HG02678 (cell line): ENCODE measurements at regions not wholly inside any gene's neighbourhood (a gene's known extent, or its start where the extent isn't known, plus 50 kb on each side); places are given as distances from the start of the nearest gene placed in this dataset.
"Not testable (repeated sequence)": the region's sequence is repeated elsewhere in the genome, so short reads cannot be mapped to it uniquely, and the experiment has no call there.

Source experiments
- ATAC-seq: cut with Tn5 transposase; IDR thresholded peaks from one replicate; pipeline ENCODE4 v1.9.1; 2021; ENCODE audit warnings: mild to moderate bottlenecking, moderate library complexity; ENCODE audit not compliant: unreplicated experiment

DNA sequence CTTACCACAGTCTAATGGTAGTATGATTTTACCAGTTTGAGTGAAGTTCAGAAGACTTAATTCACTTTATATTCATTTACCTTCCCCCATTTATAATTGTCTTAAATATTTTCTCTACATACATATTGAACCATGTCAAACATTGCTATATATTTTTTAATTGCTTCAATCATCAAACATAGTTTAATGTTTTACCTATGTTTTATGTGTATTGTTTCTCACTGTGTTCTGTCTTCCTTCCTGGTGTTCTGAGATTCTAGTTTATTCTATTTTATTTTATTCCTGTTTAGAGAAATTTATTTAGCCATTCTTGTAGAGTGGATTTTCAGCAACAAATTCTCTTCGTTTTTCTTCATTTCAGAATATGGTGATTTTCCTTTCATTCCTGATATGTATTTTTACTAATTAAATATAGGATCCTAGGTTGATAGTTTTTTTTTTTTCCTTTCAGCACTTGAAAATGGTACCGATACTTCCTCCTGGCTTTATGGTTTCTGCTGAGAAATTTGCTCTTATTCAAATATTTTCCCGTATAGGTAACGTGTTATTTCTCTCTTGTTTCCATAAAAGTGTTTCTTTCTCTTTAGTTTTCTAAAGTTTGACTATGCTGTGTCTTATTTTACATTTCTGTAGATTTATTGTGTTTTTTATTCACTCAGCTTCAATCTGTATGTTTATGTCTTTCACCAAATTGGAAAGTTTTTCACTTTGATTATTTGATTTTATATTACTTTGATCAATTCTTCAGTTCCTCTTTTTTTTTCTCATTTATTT, 201.8 kb upstream of the AGR3 start:
- no peak for ATAC-seq

DNA sequence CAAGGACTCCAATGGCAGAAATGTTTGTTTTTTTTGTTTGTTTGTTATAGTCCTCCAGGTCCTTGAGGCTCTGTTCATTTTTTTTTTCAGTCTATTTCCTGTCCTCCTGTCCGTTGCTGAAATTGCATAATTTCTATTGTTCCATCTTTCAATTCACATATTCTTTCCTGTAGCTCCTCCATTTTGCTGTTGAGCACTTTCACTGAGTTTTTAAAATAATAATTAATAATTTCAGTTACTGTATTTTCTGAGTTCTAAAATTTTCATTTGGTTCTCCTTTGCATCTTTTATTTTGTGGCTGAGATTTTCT, 202.3 kb upstream of the AGR3 start:
- no peak for ATAC-seq

DNA sequence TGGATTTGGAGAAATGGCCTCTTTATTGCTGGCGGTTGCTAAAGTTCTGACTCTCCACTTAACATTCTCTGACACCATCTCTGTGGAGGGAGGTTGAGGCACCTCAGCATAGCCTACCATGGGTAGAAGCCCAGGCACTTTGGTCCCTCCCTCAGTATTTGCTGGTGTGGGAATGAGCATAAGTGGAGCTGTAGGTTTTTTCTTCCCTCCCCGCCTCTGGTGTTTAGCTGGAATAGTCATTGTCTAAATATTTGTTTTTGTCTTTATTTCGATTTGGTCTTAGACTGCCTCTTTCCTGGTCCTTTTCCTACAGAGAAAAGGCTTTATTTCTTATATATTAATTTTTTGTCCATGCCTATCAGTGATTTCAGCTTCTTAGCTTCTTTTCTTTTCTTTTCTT, 203.4 kb upstream of the AGR3 start:
- no peak for ATAC-seq

DNA sequence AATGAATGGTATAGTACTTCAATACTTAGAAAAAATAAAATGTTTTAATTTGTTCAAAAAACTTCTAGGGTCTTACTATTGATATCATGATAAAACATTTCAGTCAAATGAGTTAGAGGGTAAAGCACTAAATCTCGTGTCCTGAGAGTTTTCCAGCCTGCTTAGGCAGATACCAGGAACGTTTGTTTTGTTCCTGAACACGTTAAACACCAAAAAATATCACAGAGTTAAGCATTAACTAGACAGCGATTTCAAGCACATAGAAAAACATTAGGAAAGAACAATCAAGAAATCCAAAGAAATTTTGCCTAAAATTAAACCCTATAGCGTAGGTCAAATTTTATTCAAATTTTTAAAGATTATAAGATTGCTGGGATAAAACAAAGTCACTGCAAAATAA, 204.6 kb upstream of the AGR3 start:
- ATAC-seq = no peak

DNA sequence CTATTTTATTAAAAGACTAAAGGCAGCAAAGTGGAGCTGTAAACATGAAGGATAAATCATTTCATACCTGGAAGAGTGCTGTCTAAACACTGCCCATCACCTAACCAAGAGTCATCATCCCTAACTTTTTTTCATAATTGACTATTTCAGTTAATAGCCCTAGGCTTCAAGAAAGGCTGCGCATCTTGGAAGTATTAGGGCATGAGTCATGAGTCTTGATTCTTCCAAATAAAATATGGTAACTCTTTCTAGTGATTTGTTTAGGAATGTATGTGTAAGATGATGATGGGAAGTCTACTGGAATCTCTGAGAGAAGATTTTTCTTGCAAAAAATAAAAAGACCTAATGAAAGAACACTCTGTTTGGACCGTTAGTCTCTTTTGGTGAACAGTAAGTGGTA, 207.7 kb upstream of the AHR start:
- no peak for ATAC-seq

DNA sequence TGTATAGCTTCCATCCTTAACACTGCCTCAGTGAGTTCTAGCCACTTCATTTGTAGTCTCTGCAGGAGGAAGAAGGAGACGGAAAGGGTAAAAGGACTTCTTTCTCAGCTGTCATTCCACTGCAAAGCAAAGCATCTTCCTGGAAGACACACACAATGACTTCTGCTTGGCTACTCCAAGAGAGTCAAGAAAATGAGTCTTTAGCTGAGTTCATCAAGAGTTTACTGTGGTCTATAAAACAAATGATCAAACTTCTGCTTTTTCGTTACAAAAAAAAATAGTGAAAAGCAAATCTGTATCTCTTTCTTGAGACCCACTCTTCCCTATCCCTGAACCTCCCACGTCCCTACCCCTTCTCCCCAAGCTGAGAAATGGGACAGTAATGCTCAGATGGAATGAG, 205.0 kb upstream of the AHR start:
- ATAC-seq = no peak

DNA sequence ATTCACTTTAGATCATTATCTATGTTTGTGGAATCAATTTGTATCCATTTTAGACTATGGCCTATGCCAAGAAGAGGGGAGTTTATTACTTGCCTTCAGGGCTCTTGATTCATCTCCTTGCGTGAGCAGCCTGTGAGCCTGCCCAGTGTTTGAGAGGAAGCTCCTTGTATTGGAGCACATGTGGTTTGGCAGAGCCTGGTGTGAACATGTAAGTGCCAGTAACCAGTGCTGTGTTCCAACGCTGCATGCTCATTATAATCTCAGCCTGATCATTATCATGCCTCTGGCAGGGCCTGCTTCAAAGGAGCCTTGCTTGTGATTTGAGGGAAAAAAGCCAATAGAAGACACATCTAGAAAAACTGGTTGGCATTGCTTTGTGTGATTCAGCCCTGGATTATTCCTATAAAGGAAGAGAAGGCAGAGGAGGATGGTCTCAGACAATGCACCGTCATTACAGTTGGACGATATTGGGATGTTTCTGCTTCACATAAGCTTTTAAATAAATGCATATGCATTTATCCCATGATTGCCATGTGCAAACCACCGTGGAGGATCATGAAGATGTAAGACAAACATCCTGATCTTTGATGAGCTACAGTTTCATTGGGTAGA, 203.4 kb upstream of the AHR start:
- no peak for ATAC-seq

DNA sequence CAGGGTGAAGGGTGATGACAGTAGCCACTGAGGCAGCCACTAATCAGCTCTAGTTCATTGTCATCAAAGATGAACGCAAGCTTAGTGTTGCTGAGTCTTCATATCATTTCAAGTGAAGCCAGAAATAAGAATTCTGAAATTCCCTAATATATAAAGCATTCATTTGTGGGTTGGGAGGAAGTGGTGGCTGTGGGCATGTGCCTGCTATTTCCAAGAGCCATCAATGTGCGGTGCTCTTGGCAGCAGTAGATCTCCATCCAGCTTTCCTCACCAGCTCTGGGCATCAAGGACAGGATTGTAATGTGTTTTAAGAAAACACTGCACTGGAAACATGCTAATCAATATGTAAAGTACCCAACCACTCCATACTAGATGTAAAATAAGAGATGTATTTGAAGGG, 202.5 kb upstream of the AHR start:
- ATAC-seq = no peak

DNA sequence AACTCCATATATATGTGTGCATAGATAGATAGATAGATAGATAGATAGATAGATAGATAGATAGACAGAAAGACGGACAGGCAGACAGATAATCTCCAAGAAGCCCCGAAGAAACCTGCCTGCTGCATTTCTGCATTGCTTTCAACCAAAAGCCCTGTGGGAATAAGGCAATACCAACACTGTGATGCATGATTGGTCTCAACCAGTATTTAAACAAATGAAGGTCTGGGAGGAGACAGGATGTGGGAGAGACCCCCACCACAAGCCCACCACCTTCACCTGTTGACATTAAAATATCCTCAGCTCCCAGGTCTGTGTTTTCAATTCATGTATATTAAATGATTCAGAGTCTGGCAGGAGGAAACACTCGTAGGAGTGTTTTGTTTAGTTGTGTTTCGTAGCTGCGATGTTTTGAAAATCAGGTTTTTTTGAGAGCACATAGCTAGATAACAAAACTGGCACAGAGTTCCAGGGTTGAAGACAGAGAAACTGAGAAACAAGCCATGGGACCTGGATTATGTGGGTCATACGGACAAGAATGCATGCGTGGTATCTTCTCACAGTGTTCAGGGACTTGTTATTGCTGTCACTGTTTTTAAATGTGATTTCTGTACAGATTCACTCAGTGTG, 200.7 kb upstream of the AHR start:
- ATAC-seq = no peak

DNA sequence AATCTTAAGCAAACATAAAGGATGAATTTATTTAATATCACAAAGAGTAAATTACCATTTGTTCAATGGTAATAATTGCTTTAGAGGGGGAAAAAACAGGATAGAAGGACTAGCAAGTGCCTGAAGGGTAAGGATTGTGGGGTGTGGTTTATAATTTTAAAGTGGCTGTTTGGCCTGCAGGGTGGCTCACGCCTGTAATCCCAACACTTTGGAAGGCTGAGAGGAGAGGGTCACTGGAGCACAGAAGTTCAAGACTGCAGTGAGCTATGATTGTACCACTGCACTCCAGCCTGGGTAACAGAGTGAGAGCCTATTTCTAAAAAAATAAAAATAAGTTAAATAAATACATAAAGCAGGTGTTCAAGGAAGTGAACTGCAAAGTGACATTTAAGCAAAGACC, 199.9 kb upstream of the AHR start:
- ATAC-seq = no peak

DNA sequence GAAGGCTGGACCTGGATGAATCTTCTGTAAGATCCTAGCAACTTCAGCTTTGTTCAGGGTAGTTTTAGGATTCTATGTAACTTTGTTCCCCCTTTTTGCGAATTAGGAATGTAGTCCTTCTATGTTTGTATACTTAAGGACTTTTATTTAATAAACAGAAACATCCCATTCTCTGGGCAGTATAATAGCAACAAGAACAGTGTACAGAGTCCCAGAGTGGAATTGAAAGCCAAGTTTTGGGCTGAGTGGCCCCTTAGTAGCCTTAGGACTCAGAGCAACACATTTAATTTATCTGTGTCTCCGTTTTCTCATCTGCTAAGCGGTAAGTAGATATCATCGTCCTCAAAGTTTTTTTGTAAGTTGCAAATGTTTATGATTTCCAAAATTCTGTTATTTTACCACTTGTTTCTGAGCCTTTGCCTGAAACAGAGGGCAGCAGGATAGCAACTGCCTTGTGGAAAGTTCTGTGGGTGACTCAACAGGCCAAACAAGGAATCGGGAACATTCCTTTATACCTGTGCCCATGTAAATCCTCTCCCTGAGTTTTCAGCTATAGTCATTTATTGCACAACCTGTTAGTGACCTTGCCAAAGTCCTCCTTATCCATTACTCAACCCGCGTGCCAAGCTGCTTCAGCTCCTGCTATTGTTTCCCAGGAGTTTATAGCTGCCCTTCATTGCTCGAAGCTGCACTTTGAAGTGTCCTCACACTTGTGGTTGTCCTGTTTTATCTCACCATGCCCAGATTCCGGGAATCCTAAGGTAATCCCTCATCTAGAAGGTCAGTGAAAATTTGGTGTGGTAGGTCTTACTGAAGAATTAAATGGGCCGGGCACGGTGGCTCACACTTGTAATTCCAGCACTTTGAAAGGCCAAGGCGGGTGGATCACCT, 199.1 kb upstream of the AHR start:
- ATAC-seq = no peak

DNA sequence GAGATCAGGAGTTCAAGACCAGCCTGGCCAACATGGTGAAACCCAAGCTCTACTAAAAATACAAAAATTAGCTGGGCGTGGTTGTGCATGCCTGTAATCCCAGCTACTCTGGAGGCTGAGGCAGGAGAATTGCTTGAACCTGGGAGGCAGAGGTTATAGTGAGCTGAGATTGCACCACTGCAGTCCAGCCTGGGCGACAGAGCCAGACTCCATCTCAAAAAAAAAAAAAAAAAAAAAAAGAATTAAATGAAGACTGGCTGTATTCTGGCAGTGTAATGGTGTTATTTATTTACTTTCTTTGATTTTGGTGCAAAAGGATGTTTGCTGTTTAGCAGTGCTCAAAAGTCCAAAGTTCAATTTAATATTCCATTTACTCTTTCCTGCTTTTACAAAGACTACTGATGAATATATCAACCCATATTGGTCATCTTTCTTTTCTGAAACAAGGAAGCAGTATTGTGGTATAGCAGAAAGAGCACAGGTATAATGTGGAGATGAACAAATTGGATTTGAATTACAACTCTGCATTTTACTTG, 198.4 kb upstream of the AHR start:
- not testable (repeated sequence) for ATAC-seq

DNA sequence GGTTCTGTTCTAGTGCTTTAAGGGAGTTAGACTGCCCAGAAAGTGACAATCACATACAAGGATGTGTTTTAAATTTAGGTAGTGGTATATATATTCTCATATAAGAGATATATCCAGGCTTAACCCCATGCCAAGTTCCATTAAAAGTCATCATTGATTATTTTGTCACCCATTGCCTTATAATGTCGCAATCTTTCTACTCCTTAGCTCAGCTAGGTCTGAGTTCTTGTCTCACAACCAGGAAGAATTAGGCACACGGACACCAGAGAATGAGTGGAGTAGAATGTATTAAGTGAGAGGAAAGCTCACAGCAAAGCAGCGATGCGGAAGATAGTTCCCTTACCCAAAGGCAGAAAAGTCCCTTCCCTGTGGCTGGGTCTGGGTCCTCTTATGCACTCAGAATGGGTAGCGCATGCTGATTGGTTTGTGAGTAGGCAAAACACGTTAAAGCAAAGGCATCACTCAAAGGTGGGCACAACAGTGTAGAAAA, 197.2 kb upstream of the AHR start:
- no peak for ATAC-seq

DNA sequence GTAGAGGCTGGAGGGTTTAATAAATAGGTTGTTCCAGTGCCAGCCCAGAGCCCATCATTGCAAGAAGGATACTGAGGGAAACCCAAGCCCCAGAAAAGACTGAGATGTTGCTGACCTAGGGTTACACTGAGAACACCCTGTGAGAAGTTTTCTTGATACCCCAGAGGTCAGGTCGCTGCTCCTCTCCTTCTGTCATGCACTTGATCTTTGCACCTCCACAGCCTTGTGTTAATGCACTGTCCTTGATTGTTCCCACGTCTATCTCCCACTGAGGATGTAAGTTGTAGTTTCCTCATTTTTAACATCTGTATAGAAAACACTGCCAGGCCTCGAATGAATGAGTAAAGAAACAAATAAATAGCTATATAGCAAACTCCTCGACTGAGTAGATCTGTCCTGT, 195.3 kb upstream of the AHR start:
- ATAC-seq = no peak

DNA sequence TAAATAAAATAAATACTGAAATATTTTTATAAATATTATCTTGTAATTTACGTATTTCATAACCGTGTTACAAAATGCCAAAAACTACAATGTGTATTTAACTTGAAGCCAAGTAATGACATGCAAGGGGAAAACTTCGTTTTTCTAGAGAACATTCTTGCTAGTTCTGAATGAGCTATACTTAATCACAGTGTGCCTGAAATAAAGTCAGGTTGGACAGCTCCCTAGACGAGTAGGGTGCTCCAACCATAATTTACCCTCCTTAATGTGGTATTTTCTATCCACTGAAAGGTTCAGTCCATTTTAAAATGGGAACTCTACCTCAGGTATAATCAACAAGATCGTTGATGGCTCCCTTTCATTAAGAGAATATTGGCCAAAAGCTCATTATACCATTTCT, 194.5 kb upstream of the AHR start:
- no peak for ATAC-seq

DNA sequence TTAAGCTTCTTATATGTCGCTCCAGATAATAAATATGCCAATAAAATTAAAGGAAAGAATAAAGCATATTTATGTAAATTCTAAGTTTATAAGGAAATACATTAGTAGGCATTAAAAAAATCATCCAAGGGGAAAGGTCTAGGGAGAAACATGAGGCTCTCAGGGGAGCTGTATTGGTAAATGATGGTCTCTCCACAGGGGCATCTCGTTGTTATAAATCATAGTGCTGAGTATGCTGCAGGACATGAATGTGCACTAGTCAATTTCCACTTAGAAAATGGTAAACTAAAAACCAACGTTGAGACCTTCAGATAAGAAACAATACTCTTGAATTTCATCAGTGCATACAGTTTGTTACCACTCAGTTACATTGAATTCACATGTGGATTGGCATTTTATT, 194.0 kb upstream of the AHR start:
- ATAC-seq = no peak

DNA sequence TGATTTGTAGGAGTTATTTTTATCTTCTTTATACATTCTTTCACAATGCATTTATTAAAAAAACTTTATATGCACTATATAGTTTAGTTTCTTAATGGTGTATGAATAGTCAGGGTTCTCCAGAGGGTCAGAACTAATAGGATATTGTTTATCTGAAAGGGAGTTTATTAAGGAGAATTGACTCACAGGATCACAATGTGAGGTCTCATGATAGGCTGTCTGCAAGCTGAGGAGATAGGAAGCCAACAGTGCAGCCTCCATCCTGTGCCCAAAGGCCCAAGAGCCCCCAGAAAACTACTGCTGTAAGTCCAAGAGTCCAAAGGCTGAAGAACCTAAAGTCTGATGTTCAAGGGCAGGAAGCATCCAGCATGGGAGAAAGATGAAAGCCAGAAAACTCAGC, 192.8 kb upstream of the AHR start:
- no peak for ATAC-seq

DNA sequence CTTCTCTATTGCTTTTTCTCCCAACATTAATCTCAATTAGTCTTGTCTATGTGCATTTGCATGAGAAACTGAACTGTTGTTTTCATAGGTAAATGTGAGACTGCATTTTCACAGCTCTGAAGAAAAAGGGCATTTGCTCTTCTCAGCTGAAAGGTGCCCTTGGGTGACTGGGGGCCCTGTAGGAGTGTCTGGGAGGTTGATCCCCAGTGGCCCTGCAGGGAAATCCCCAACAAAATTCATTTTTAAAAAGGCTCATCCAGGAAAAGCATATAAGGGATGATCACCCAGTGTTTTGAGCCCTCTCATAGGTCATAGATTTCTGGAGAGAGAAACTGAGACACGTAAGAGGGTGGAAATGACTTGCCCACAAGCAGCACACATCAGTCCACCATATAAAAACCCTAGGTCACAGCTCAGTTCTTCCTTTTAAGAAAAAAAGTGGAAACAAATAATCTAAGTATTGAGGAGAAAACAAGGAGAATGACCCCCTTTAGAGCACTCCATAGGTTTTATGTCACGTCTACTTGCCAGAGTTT, 190.3 kb upstream of the AHR start:
- ATAC-seq = no peak

DNA sequence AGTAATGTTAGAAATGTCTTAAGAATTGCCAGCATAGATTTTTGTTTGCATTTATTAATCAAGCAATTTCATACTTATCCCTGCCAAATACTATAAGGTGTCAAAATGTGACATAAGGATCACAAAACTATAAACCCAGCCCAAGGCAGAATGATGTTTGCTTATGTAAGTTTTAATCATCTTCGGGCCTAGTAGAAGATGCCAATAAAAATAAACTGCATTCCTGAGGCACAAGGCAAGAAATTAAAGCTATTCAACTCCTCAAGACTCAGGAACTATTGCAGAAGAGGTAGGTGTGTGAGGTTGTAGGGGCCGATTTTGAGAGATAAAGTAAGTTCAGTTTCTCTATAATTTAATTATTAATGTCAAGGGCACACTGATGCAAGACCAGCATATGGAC, 189.4 kb upstream of the AHR start:
- no peak for ATAC-seq

DNA sequence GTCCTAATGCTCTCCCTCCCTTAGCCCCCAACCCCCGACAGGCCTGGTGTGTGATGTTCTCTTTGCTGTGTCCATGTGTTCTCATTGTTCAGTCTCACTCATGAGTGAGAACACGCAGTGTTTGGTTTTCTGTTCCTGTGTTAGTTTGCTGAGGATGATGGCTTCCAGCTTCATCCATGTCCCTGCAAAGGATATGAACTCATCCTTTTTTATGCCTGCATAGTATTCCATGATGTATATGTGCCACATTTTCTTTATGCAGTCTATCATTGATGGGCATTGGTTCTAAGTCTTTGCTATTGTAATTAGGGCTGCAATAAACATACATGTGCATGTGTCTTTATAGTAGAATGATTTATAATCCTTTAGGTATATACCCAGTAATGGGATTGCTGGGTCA, 184.7 kb upstream of the AHR start:
- ATAC-seq = not testable (repeated sequence)

DNA sequence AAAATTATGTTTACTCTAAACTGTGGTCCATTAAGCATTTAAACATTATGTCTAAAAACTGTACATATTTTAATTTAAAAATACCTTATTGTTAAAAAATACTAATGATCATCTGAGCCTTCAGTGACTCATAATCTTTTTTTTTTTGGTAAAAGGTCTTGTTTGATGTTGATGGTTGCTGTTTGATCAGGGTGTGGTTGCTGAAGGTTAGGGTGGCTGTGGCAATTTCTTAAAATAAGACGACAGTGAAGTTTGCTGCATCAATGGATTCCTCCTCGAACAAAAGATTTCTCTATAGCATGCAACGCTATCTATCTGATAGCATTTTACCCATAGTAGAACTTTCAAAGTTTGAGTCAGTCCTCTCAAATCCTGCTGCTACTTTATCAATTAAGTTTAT, 180.0 kb upstream of the AHR start:
- ATAC-seq = no peak
